ENCODE measurements at regions not wholly inside any gene's neighbourhood (a gene's known extent, or its start where the extent isn't known, plus 50 kb on each side); places are given as distances from the start of the nearest gene placed in this dataset.
"Not testable (repeated sequence)": the region's sequence is repeated elsewhere in the genome, so short reads cannot be mapped to it uniquely, and the experiment has no call there.

DNA sequence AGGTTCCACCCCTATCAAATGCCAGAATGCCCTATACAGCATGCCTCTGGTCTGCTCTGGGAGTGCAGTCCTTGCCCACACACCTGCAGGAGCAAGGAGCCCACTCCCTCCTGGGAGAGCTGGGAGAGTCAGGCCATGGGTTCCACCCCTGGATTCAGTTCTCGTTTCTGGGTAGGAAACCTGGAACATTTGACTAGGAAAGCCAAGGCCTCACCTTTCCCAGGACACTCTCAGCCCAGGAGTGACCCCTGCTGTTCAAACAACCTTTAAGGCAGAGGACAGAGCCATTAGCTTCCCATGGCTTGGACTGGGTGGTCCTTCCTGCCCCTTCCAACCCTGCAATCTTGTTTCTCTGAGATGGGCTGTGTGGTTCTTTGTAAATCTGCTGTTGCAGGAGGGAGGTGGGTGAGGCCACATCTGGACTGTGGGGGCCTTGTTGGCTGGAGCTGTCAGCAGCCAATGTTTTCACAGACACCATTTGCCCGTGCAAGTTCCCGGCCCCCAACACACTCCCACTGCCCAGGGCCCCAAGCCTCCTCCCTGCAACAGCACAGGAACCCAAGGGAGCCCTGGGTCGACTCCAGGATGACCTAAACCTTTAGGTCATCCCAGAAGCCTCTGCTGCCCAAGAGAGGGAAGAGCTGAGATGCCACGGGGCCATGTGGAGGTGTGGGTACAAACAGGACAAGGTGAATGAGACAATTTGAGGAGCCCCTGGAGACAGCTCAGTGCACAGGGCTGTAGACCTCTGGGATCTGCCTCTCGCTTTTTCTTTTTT is 104.4 kb downstream of the PJA1 start:
- no peaks in the 10 kb centered on the region for H3K36me3 ChIP-seq
- intact Hi-C loops (cut with DNase I) = loop anchor here (5.0 kb wide), 1 partner anchor 234 kb away; the partner anchor contains the start of gene EFNB1
- DNase-seq (no peak), ATAC-seq (peak; percentile 76)
- no peaks in the 10 kb centered on the region for H3K9me3 ChIP-seq
- no peak overlapping the region for H3K4me3 ChIP-seq
- no peaks in the 10 kb centered on the region for H3K27me3 ChIP-seq
- H3K4me1 ChIP-seq = no peaks in the 10 kb centered on the region
- no peak overlapping the region for H3K27ac ChIP-seq
- TF ChIP-seq, protein P1, sequence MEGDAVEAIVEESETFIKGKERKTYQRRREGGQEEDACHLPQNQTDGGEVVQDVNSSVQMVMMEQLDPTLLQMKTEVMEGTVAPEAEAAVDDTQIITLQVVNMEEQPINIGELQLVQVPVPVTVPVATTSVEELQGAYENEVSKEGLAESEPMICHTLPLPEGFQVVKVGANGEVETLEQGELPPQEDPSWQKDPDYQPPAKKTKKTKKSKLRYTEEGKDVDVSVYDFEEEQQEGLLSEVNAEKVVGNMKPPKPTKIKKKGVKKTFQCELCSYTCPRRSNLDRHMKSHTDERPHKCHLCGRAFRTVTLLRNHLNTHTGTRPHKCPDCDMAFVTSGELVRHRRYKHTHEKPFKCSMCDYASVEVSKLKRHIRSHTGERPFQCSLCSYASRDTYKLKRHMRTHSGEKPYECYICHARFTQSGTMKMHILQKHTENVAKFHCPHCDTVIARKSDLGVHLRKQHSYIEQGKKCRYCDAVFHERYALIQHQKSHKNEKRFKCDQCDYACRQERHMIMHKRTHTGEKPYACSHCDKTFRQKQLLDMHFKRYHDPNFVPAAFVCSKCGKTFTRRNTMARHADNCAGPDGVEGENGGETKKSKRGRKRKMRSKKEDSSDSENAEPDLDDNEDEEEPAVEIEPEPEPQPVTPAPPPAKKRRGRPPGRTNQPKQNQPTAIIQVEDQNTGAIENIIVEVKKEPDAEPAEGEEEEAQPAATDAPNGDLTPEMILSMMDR (IDR thresholded peaks at IDR 0.05) = peak; percentile 31

DNA sequence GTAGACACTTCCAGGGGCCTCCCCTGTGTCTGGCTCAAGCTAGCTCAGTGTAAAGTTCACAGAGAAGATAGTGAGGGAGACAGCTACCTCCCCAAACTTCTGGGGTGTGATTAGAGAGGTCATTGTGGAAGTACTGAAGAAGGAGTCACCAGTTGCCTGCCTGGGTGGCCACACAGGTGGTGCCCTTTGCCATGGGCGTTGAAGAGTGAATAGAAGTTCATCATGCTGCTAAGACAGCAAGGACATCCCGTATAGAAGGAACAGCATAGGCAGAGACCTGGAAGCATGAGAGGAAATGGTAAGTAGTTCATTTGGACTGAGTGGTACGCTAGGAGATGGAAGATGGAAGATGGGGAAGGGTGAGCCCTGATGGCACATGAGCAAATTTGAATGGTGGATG is 110.1 kb downstream of the PJA1 start:
- DNase-seq = no peak
- no peaks in the 10 kb centered on the region for H3K27me3 ChIP-seq
- TF ChIP-seq, protein P1 (IDR thresholded peaks at IDR 0.05) = no peak

DNA sequence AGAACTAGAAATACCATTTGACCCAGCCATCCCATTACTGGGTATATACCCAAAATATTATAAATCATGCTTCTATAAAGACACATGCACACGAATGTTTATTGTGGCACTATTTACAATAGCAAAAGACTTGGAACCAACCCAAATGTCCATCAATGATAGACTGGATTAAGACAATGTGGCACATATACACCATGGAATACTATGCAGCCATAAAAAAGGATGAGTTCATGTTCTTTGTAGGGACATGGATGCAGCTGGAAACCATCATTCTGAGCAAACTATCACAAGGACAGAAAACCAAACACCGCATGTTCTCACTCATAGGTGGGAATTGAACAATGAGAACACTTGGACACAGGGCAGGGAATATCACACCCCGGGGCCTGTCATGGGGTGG is 110.8 kb downstream of the PJA1 start:
- H3K27ac ChIP-seq; H3K4me3 ChIP-seq; H3K4me1 ChIP-seq; DNase-seq; H3K27me3 ChIP-seq; ATAC-seq; H3K36me3 ChIP-seq; H3K9me3 ChIP-seq; intact Hi-C loops (cut with DNase I): not testable (repeated sequence)

More for the DNA sequence above, 110.1 kb downstream of the PJA1 start:
- ATAC-seq = no peak
- intact Hi-C loops (cut with DNase I) = no loop called here
- H3K9me3 ChIP-seq = no peaks in the 10 kb centered on the region
- no peaks in the 10 kb centered on the region for H3K36me3 ChIP-seq
- no peak overlapping the region for H3K27ac ChIP-seq
- no peak overlapping the region for H3K4me3 ChIP-seq
- H3K4me1 ChIP-seq = no peaks in the 10 kb centered on the region

DNA sequence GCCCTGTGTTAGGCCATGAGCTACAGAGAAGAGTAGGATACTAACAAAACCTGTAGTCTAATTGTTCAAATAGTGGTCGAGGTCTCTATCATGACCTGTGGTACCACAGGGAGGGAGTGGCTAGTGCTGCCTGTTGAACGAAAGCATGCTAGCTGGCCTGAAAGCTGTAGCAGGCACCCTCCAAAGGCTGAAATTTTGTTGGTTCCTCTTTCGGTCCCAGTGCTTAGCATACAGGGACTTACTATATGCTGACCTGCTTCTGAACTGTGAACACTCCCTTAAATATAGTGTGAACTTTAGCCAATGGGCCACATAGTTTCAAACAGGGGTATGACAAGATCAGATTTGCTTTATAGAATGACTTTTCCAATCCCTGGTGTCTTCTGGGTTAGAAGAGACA is 113.4 kb downstream of the PJA1 start:
- H3K4me1 ChIP-seq = no peaks in the 10 kb centered on the region
- no peaks in the 10 kb centered on the region for H3K36me3 ChIP-seq
- no peaks in the 10 kb centered on the region for H3K9me3 ChIP-seq
- ATAC-seq (no peak), DNase-seq (no peak)
- H3K27ac ChIP-seq = no peak overlapping the region
- H3K27me3 ChIP-seq = no peaks in the 10 kb centered on the region
- intact Hi-C loops (cut with DNase I) = no loop called here
- TF ChIP-seq, protein P1 (IDR thresholded peaks at IDR 0.05) = no peak
- H3K4me3 ChIP-seq = no peak overlapping the region

DNA sequence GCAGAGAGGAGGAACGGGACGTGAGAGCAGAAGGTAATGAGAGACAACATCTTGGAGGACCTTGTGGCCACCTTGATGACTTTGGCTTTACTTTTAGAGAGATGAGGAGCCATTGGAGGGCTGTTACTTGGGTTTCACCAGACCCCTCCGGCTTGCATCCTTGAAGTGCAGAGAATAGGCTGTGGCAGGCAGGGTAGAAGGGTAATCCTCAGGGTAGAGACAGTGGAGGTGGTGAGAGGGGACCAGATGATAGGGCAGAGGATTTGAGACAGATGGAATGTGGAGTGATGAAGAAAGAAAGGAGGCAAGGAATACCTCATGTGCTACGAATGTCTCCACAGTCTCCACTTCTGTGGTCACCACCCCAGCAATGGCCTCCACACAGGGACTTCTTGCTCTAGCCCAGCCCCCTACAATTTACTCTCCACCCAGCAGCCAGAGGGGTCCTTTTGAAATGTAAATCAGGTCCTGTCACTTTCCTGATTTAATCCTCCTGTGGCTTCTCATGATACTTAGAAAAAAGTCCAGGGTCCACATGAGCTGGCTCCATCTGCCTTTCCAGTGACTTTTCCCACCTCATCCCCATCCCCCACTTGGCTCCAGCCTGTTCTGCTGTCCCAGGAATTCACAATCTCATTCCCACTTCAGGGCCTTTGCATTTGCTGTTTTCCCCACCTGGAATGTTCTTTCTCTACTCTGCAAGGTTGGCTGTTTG is 115.0 kb downstream of the PJA1 start:
- intact Hi-C loops (cut with DNase I) = no loop called here
- H3K4me3 ChIP-seq = no peak overlapping the region
- no peaks in the 10 kb centered on the region for H3K27me3 ChIP-seq
- H3K36me3 ChIP-seq = no peaks in the 10 kb centered on the region
- no peak overlapping the region for H3K27ac ChIP-seq
- no peaks in the 10 kb centered on the region for H3K9me3 ChIP-seq
- ATAC-seq (no peak), DNase-seq (no peak)
- no peaks in the 10 kb centered on the region for H3K4me1 ChIP-seq
- TF ChIP-seq, protein P1 (IDR thresholded peaks at IDR 0.05) = no peak

DNA sequence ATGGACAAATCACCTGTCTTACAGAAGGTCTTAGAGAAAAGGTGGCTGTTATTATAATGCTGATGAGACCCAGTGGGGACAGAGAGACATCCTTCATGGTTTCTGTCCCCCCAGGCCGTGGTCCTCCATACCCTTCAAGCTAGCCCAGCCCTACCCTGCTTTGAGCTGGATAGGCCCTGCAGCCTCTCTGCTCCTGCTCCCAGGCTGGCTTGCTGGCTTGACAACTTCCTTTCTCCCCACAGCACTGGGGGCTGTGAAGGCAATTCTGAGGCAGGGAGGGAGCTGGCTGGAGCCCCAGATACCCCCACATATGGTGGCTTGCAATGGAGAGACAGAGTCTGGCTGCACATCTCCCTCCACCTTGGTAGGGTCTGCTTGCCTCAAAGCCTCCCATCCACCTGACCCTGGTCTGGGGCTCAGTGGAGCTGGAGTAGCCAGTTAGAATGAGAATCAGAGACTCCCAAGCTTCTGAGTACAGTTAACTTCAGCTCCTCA is 118.2 kb downstream of the PJA1 start:
- H3K4me3 ChIP-seq = no peak overlapping the region
- no peaks in the 10 kb centered on the region for H3K36me3 ChIP-seq
- intact Hi-C loops (cut with DNase I) = no loop called here
- no peak overlapping the region for H3K27ac ChIP-seq
- H3K27me3 ChIP-seq = no peaks in the 10 kb centered on the region
- no peak for DNase-seq
- H3K4me1 ChIP-seq = no peaks in the 10 kb centered on the region
- TF ChIP-seq, protein P1 (IDR thresholded peaks at IDR 0.05) = no peak
- no peaks in the 10 kb centered on the region for H3K9me3 ChIP-seq
- no peak for ATAC-seq

Measured in upper lobe of right lung (tissue), 1 donor.